WTC11 (cell line): ENCODE measurements at regions not wholly inside any gene's neighbourhood (a gene's known extent, or its start where the extent isn't known, plus 50 kb on each side); places are given as distances from the start of the nearest gene placed in this dataset.

Experiments used
- ATAC-seq: fragments of 200-7000 bp; cut with Tn5 transposase; 2 replicates; pipeline ENCODE4 v1.10.0; 2021; ENCODE audit warnings: mild to moderate bottlenecking, moderate library complexity
- CTCF ChIA-PET: fragments of 300-600 bp; sonication (Branson Sonifier 250); formaldehyde crosslinking; loops from one replicate; lab custom pipeline; 2021; ENCODE audit warnings: antibody characterized with exemption; lab: Charles Lee
- POLR2A ChIA-PET: fragments of 350-600 bp; sonication (Branson Sonifier 250); formaldehyde crosslinking; loops from one replicate; lab custom pipeline; 2021; ENCODE audit warnings: antibody characterized with exemption; lab: Charles Lee
- DNase-seq: peaks from one replicate; pipeline ENCODE4 v3.0.0; 2021; ENCODE audit warnings: low spot score
- H3K27ac Mint-ChIP-seq: 2 replicates; pipeline ENCODE4 v1.8.0; 2021; ENCODE audit warnings: mixed read lengths
- H3K27me3 Mint-ChIP-seq: 2 replicates; pipeline ENCODE4 v1.8.0; 2021; ENCODE audit warnings: low read depth, mild to moderate bottlenecking, moderate library complexity, mixed read lengths
- H3K36me3 Mint-ChIP-seq: 2 replicates; pipeline ENCODE4 v1.8.0; 2021; ENCODE audit warnings: mixed read lengths
- H3K4me1 Mint-ChIP-seq: 2 replicates; pipeline ENCODE4 v1.8.0; 2022; ENCODE audit warnings: mixed read lengths
- H3K4me3 Mint-ChIP-seq: 2 replicates; pipeline ENCODE4 v1.8.0; 2021; ENCODE audit warnings: mild to moderate bottlenecking, moderate library complexity, mixed read lengths
- H3K9me3 Mint-ChIP-seq: 2 replicates; pipeline ENCODE4 v1.8.0; 2021; ENCODE audit warnings: mixed read lengths
- E2F1 ChIP-seq: sonication (generic); formaldehyde crosslinking; IDR thresholded peaks from 2 replicates; pipeline ENCODE4 v1.8.0; 2022; ENCODE audit warnings: mild to moderate bottlenecking, missing genetic modification reagents
- ETV6 ChIP-seq: sonication (generic); formaldehyde crosslinking; IDR thresholded peaks from 2 replicates; pipeline ENCODE4 v1.8.1; 2022; ENCODE audit warnings: mild to moderate bottlenecking, missing genetic modification reagents
- FOXJ3 ChIP-seq: sonication (generic); formaldehyde crosslinking; IDR thresholded peaks from 2 replicates; pipeline ENCODE4 v1.9.0; 2021; ENCODE audit warnings: missing genetic modification reagents, mild to moderate bottlenecking, borderline replicate concordance
- FOXP1 ChIP-seq: sonication (generic); formaldehyde crosslinking; IDR thresholded peaks from 2 replicates; pipeline ENCODE4 v1.8.0; 2022; ENCODE audit warnings: missing genetic modification reagents, mild to moderate bottlenecking, moderate library complexity, borderline replicate concordance
- GTF2I ChIP-seq: fragments of 250-450 bp; sonication (Bioruptor Pico); conservative IDR thresholded peaks from 2 replicates; pipeline ENCODE4 v1.4.0; 2021; ENCODE audit warnings: mild to moderate bottlenecking
- HMGA2 ChIP-seq: fragments of 250-450 bp; sonication (Bioruptor Pico); IDR thresholded peaks from 2 replicates; pipeline ENCODE4 v1.4.0; 2021; ENCODE audit warnings: mild to moderate bottlenecking, moderate library complexity
- JAZF1 ChIP-seq: fragments of 250-450 bp; sonication (Bioruptor Pico); IDR thresholded peaks from 2 replicates; pipeline ENCODE4 v1.9.0; 2021; ENCODE audit warnings: moderate library complexity, mild to moderate bottlenecking, inconsistent platforms
- NFATC4 ChIP-seq: fragments of 250-450 bp; sonication (Bioruptor Pico); IDR thresholded peaks from 2 replicates; pipeline ENCODE4 v1.9.0; 2021; ENCODE audit warnings: mild to moderate bottlenecking
- NFE2L1 ChIP-seq: sonication (generic); formaldehyde crosslinking; IDR thresholded peaks from 2 replicates; pipeline ENCODE4 v1.8.1; 2023; ENCODE audit warnings: missing genetic modification reagents
- NR2C2 ChIP-seq: sonication (generic); formaldehyde crosslinking; IDR thresholded peaks from 2 replicates; pipeline ENCODE4 v1.8.0; 2022; ENCODE audit warnings: mild to moderate bottlenecking, missing genetic modification reagents
- SOX15 ChIP-seq: fragments of 250-450 bp; sonication (Bioruptor Pico); IDR thresholded peaks from 2 replicates; pipeline ENCODE4 v1.9.0; 2021; ENCODE audit warnings: mild to moderate bottlenecking
- SP1 ChIP-seq: sonication (generic); formaldehyde crosslinking; conservative IDR thresholded peaks from 2 replicates; pipeline ENCODE4 v1.8.1; 2022; ENCODE audit warnings: missing genetic modification reagents
- STAT6 ChIP-seq: sonication (generic); formaldehyde crosslinking; conservative IDR thresholded peaks from 2 replicates; pipeline ENCODE4 v1.8.1; 2023; ENCODE audit warnings: mild to moderate bottlenecking, low read depth, missing genetic modification reagents, moderate library complexity
- ZMAT4 ChIP-seq: fragments of 250-450 bp; sonication (Bioruptor Pico); IDR thresholded peaks from 2 replicates; pipeline ENCODE4 v1.9.0; 2021; ENCODE audit warnings: mild to moderate bottlenecking
- ZNF121 ChIP-seq: sonication (generic); formaldehyde crosslinking; IDR thresholded peaks from 2 replicates; pipeline ENCODE4 v1.8.0; 2023; ENCODE audit warnings: missing genetic modification reagents
- ZNF219 ChIP-seq: sonication (generic); formaldehyde crosslinking; IDR thresholded peaks from 2 replicates; pipeline ENCODE4 v1.8.0; 2023; ENCODE audit warnings: missing genetic modification reagents, mild to moderate bottlenecking, borderline replicate concordance
- ZNF263 ChIP-seq: sonication (generic); formaldehyde crosslinking; IDR thresholded peaks from 2 replicates; pipeline ENCODE4 v1.8.1; 2022; ENCODE audit warnings: low read depth, mild to moderate bottlenecking, moderate library complexity, missing genetic modification reagents
- ZNF317 ChIP-seq: sonication (generic); formaldehyde crosslinking; IDR thresholded peaks from 2 replicates; pipeline ENCODE4 v1.8.1; 2023; ENCODE audit warnings: low read depth, mild to moderate bottlenecking, moderate library complexity, missing genetic modification reagents, borderline replicate concordance
- ZNF416 ChIP-seq: fragments of 250-450 bp; sonication (Bioruptor Pico); IDR thresholded peaks from 2 replicates; pipeline ENCODE4 v1.9.0; 2021; ENCODE audit warnings: mild to moderate bottlenecking, inconsistent platforms
- TF ChIP-seq, protein P1 (sequence below): sonication (generic); formaldehyde crosslinking; IDR thresholded peaks from 2 replicates; pipeline ENCODE4 v1.8.1; 2023; ENCODE audit warnings: mild to moderate bottlenecking, missing genetic modification reagents, borderline replicate concordance
- TF ChIP-seq, protein P2 (sequence below): sonication (generic); formaldehyde crosslinking; IDR thresholded peaks from 2 replicates; pipeline ENCODE4 v1.8.1; 2023; ENCODE audit warnings: mild to moderate bottlenecking, missing genetic modification reagents, moderate library complexity
- TF ChIP-seq, protein P3 (sequence below): sonication (generic); formaldehyde crosslinking; IDR thresholded peaks from 2 replicates; pipeline ENCODE4 v1.8.1; 2022; ENCODE audit warnings: mild to moderate bottlenecking, missing genetic modification reagents, moderate library complexity, borderline replicate concordance
- TF ChIP-seq, protein P4 (sequence below): sonication (generic); formaldehyde crosslinking; IDR thresholded peaks from 2 replicates; pipeline ENCODE4 v1.8.0; 2023; ENCODE audit warnings: mild to moderate bottlenecking, missing genetic modification reagents
- TF ChIP-seq, protein P5 (sequence below): sonication (generic); formaldehyde crosslinking; IDR thresholded peaks from 2 replicates; pipeline ENCODE4 v1.8.1; 2022; ENCODE audit warnings: low read depth, mild to moderate bottlenecking, moderate library complexity, missing genetic modification reagents, borderline replicate concordance

DNA sequence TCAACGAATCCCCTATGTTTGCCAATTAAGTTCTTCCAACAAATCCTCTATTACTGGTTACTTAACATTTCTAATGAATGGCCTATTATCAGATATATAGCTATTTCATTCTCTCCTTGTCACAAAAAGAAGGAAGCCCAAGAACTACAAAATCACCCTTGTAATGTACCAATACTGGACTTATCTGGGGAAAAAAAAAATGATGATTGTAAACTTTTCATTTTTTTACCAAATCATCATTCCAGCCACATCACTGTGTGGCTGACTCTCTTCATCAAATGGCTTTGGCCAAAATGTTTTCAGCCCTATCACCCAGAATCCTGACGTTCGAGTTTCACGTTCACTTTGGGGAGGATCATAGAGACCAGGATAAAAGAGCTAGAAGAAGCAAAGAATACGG lies 216.7 kb downstream of the ACTL7B start (continued):
- no peak for TF ChIP-seq JAZF1
- no peak for TF ChIP-seq SOX15 (CRISPR knock-in tag)
- TF ChIP-seq ZNF121 (CRISPR knock-in tag) = no peak
- no peak for TF ChIP-seq GTF2I (CRISPR knock-in tag)
- TF ChIP-seq ZMAT4 (CRISPR knock-in tag) = no peak
- TF ChIP-seq ZNF263 (CRISPR knock-in tag) = no peak
- no peak for TF ChIP-seq FOXP1 (CRISPR knock-in tag)
- TF ChIP-seq, protein P1, sequence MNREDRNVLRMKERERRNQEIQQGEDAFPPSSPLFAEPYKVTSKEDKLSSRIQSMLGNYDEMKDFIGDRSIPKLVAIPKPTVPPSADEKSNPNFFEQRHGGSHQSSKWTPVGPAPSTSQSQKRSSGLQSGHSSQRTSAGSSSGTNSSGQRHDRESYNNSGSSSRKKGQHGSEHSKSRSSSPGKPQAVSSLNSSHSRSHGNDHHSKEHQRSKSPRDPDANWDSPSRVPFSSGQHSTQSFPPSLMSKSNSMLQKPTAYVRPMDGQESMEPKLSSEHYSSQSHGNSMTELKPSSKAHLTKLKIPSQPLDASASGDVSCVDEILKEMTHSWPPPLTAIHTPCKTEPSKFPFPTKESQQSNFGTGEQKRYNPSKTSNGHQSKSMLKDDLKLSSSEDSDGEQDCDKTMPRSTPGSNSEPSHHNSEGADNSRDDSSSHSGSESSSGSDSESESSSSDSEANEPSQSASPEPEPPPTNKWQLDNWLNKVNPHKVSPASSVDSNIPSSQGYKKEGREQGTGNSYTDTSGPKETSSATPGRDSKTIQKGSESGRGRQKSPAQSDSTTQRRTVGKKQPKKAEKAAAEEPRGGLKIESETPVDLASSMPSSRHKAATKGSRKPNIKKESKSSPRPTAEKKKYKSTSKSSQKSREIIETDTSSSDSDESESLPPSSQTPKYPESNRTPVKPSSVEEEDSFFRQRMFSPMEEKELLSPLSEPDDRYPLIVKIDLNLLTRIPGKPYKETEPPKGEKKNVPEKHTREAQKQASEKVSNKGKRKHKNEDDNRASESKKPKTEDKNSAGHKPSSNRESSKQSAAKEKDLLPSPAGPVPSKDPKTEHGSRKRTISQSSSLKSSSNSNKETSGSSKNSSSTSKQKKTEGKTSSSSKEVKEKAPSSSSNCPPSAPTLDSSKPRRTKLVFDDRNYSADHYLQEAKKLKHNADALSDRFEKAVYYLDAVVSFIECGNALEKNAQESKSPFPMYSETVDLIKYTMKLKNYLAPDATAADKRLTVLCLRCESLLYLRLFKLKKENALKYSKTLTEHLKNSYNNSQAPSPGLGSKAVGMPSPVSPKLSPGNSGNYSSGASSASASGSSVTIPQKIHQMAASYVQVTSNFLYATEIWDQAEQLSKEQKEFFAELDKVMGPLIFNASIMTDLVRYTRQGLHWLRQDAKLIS (CRISPR knock-in tag) = no peak
- no peak for TF ChIP-seq HMGA2 (CRISPR knock-in tag)
- TF ChIP-seq, protein P2, sequence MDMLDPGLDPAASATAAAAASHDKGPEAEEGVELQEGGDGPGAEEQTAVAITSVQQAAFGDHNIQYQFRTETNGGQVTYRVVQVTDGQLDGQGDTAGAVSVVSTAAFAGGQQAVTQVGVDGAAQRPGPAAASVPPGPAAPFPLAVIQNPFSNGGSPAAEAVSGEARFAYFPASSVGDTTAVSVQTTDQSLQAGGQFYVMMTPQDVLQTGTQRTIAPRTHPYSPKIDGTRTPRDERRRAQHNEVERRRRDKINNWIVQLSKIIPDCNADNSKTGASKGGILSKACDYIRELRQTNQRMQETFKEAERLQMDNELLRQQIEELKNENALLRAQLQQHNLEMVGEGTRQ (CRISPR knock-in tag) = no peak

- ChIA-PET CTCF (interaction anchor here (0.5 kb wide), 1 partner anchor 1076 kb away, joined by 3 read pairs; no protein-coding TSS in a partner anchor), POLR2A (no interaction called here)
- H3K4me3 Mint-ChIP-seq = no peak overlapping the region
- ATAC-seq = peak; percentile 70
- peaks cover 16% of the 10 kb centered on the region for H3K4me1 Mint-ChIP-seq
- peak overlapping the region; percentile 45 for H3K27ac Mint-ChIP-seq
- H3K9me3 Mint-ChIP-seq = no peaks in the 10 kb centered on the region
- no peak for DNase-seq
- no peaks in the 10 kb centered on the region for H3K36me3 Mint-ChIP-seq
- no peaks in the 10 kb centered on the region for H3K27me3 Mint-ChIP-seq
- TF ChIP-seq ETV6 (CRISPR knock-in tag) (no peak), GTF2I (CRISPR knock-in tag) (no peak), NFATC4 (CRISPR knock-in tag) (no peak), ZNF416 (CRISPR knock-in tag) (no peak), NFE2L1 (no peak), ZNF219 (CRISPR knock-in tag) (no peak), ZNF317 (no peak), STAT6 (CRISPR knock-in tag) (no peak), JAZF1 (no peak), FOXJ3 (CRISPR knock-in tag) (no peak), SP1 (CRISPR knock-in tag) (no peak), NR2C2 (CRISPR knock-in tag) (no peak), E2F1 (CRISPR knock-in tag) (no peak)
- TF ChIP-seq, protein P3, sequence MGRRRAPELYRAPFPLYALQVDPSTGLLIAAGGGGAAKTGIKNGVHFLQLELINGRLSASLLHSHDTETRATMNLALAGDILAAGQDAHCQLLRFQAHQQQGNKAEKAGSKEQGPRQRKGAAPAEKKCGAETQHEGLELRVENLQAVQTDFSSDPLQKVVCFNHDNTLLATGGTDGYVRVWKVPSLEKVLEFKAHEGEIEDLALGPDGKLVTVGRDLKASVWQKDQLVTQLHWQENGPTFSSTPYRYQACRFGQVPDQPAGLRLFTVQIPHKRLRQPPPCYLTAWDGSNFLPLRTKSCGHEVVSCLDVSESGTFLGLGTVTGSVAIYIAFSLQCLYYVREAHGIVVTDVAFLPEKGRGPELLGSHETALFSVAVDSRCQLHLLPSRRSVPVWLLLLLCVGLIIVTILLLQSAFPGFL (CRISPR knock-in tag) = no peak
- TF ChIP-seq, protein P4, sequence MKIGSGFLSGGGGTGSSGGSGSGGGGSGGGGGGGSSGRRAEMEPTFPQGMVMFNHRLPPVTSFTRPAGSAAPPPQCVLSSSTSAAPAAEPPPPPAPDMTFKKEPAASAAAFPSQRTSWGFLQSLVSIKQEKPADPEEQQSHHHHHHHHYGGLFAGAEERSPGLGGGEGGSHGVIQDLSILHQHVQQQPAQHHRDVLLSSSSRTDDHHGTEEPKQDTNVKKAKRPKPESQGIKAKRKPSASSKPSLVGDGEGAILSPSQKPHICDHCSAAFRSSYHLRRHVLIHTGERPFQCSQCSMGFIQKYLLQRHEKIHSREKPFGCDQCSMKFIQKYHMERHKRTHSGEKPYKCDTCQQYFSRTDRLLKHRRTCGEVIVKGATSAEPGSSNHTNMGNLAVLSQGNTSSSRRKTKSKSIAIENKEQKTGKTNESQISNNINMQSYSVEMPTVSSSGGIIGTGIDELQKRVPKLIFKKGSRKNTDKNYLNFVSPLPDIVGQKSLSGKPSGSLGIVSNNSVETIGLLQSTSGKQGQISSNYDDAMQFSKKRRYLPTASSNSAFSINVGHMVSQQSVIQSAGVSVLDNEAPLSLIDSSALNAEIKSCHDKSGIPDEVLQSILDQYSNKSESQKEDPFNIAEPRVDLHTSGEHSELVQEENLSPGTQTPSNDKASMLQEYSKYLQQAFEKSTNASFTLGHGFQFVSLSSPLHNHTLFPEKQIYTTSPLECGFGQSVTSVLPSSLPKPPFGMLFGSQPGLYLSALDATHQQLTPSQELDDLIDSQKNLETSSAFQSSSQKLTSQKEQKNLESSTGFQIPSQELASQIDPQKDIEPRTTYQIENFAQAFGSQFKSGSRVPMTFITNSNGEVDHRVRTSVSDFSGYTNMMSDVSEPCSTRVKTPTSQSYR (CRISPR knock-in tag) = no peak
- TF ChIP-seq, protein P5, sequence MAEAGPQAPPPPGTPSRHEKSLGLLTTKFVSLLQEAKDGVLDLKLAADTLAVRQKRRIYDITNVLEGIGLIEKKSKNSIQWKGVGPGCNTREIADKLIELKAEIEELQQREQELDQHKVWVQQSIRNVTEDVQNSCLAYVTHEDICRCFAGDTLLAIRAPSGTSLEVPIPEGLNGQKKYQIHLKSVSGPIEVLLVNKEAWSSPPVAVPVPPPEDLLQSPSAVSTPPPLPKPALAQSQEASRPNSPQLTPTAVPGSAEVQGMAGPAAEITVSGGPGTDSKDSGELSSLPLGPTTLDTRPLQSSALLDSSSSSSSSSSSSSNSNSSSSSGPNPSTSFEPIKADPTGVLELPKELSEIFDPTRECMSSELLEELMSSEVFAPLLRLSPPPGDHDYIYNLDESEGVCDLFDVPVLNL (CRISPR knock-in tag) = no peak
Observed at GRCh38 chr9:108637340-108637739, 218.4 kb downstream of the ACTL7B start.
